ENCODE measurements at regions not wholly inside any gene's neighbourhood (a gene's known extent, or its start where the extent isn't known, plus 50 kb on each side); places are given as distances from the start of the nearest gene placed in this dataset.

GRCh38 chr13:44651209-44651608 lies 75.1 kb upstream of the TSC22D1 start:
- TF ChIP-seq CTCF (IDR thresholded peaks at IDR 0.05 in 8 of 11, conservative IDR thresholded peaks at IDR 0.05 in 3 of 11) (no peak), POLR2AphosphoS5 (IDR thresholded peaks at IDR 0.05) (no peak), POLR2A (IDR thresholded peaks at IDR 0.05) (no peak)

Data from spleen (tissue), 7 donors.